GM19239 (cell line): ENCODE measurements at regions not wholly inside any gene's neighbourhood (a gene's known extent, or its start where the extent isn't known, plus 50 kb on each side); places are given as distances from the start of the nearest gene placed in this dataset.

Experiments
- DNase-seq: peaks from one replicate; pipeline ENCODE4 v3.0.0; 2011; ENCODE audit warnings: low spot score; ENCODE audit not compliant: insufficient read length
- FAIRE-seq: peaks from 2 replicates; lab custom pipeline; 2011; peaks lifted over from hg19 to GRCh38; lab: Jason Lieb, UNC

GRCh38 chr4:123943976-123944375 lies 547.4 kb downstream of the SPRY1 start:
- DNase-seq (no peak), FAIRE-seq (no peak)

GRCh38 chr4:123945301-123945700 lies 548.7 kb downstream of the SPRY1 start:
- no peak for FAIRE-seq
- no peak for DNase-seq

- FAIRE-seq (no peak), DNase-seq (no peak)
Measured at GRCh38 chr4:123950530-123950929, 553.9 kb downstream of the SPRY1 start.

- no peak for DNase-seq
- no peak for FAIRE-seq
Measured at GRCh38 chr4:123952530-123953274, 556.1 kb downstream of the SPRY1 start.

GRCh38 chr4:123953566-123953965 lies 557.0 kb downstream of the SPRY1 start:
- DNase-seq (no peak), FAIRE-seq (no peak)

GRCh38 chr4:123954220-123954619 lies 557.6 kb downstream of the SPRY1 start:
- no peak for DNase-seq
- FAIRE-seq = no peak

- no peak for DNase-seq
- no peak for FAIRE-seq
Measured at GRCh38 chr4:123955167-123955800, 558.7 kb downstream of the SPRY1 start.

GRCh38 chr4:123956204-123956603 lies 559.6 kb downstream of the SPRY1 start:
- DNase-seq (no peak), FAIRE-seq (no peak)

- no peak for FAIRE-seq
Measured at GRCh38 chr4:123966990-123967769, 570.6 kb downstream of the SPRY1 start.

GRCh38 chr4:123972031-123972430 lies 575.4 kb downstream of the SPRY1 start:
- FAIRE-seq = no peak
- no peak for DNase-seq

More at GRCh38 chr4:123966990-123967769, 570.6 kb downstream of the SPRY1 start:
- no peak for DNase-seq

GRCh38 chr4:123974386-123975149 lies 578.0 kb downstream of the SPRY1 start:
- no peak for DNase-seq
- no peak for FAIRE-seq

- no peak for DNase-seq
- FAIRE-seq = no peak
Measured at GRCh38 chr4:123976285-123976684, 579.7 kb downstream of the SPRY1 start.

GRCh38 chr4:123976819-123977218 lies 580.2 kb downstream of the SPRY1 start:
- FAIRE-seq (no peak), DNase-seq (no peak)

GRCh38 chr4:123977641-123978081 lies 581.1 kb downstream of the SPRY1 start:
- no peak for DNase-seq
- FAIRE-seq = no peak

- DNase-seq (no peak), FAIRE-seq (no peak)
Measured at GRCh38 chr4:123978637-123979036, 582.0 kb downstream of the SPRY1 start.

GRCh38 chr4:123980736-123981300 lies 584.2 kb downstream of the SPRY1 start:
- DNase-seq (no peak), FAIRE-seq (no peak)

GRCh38 chr4:123984886-123985285 lies 588.3 kb downstream of the SPRY1 start:
- DNase-seq (no peak), FAIRE-seq (no peak)

- DNase-seq = no peak
- no peak for FAIRE-seq
Measured at GRCh38 chr4:123986268-123986798, 589.7 kb downstream of the SPRY1 start.

- FAIRE-seq = no peak
Measured at GRCh38 chr4:123987408-123987807, 590.8 kb downstream of the SPRY1 start.

More at GRCh38 chr4:123987408-123987807, 590.8 kb downstream of the SPRY1 start:
- DNase-seq = no peak
